Renal cortex interstitium (tissue), 11 donors: ENCODE measurements at regions not wholly inside any gene's neighbourhood (a gene's known extent, or its start where the extent isn't known, plus 50 kb on each side); places are given as distances from the start of the nearest gene placed in this dataset.
"Not testable (repeated sequence)": the region's sequence is repeated elsewhere in the genome, so short reads cannot be mapped to it uniquely, and the experiment has no call there.

Source experiments
- DNase-seq, 11 donors: peaks; one replicate each; pipeline ENCODE4 v3.0.0-alpha.2; 2013; ENCODE audit warnings: low read depth in 9 of 11, low spot score in 4 of 11; ENCODE audit errors: extremely low read depth in 1 of 11

DNA sequence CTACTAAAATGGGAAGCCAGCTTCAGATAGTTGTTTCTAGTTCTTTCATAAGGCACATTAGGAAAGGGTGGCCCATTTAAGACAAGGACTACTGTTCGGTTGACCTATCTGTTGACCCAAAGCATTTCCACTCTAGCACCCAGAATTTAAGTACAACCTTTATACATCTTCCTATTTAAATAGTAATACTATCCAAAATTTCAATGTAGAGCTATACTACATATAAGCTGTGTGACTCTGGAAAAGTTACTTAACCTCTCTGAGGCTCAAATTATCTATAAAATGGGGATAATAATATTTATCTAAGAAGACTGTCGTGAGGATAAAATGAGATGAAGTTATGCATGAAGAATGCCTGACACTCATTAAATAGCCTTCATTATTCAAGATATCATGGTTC is 82.0 kb upstream of the TMEM164 start:
- no peak for DNase-seq

DNA sequence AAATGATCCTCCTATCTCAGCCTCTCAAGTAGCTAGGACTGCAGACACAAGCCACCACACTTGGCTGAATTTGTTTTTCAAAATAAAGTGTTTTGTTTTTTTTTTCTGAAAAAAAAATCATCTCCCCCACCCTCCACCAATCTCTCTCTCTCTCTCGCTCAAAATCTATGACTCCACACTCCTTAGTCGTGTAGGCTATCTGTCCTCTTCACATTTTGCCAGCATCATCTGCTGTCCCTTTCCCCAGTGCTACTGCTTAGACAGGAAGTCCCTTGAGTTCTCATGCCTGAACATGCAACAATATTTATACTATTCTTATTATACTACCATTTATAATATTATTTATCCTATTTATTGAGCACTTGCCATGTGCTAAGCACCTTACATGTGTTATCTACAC is 80.7 kb upstream of the TMEM164 start:
- DNase-seq = no peak

DNA sequence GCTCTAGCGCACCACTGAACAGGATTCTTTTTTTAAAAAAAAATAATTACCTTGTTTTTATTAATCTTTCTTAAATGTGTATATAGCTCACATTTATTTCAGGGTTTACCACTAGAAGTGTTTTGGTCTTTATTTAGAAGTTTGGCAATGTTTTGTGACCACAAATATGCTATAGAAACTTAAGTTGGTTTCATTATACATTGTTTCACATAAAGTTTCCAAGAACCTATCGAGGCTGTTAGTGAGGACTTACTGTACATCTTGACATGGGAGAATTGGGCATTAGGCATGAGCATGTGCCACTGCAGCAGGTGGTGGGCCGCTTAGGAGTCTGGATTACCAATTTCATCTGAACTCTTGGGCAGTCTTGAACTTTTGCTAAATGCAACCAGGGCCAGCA is 77.9 kb upstream of the TMEM164 start:
- DNase-seq = not testable (repeated sequence)

DNA sequence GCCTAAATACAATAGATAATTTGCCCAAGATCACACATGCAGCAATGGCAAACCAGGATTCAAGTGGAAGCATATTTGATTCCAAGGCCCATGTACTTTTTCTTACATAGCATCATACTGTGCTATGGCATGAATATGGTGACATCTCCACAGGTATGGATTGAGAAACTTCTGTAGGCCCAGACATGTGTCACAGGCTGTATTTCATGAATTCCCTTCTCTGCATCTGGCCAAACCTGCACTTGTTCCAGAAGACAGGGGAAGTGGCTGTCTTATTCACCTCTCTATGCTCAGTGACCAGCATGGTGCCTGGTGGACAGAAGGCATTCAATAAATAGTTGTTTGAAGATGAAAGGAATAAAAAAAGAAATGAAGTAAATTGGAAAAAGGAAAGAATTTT is 77.3 kb upstream of the TMEM164 start:
- no peak for DNase-seq

DNA sequence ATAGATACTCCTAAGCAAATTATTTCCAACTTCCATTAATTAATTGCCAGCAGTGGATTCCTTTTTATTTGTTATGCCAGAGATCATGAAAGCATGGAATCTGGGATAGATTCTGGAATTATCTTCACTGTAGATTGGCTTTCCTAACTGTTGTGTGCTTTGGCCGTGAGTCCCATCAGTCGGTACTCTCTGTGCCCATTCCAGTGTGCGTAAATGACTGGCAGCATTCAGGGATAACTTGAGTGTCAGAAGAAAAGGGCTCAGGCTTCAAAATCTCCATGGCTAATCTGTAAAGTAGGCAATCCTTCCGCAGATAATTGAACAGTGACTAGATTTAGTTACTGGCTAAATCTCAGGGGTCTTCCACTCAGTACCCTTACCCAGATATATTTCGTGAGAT is 76.8 kb upstream of the TMEM164 start:
- DNase-seq = no peak

DNA sequence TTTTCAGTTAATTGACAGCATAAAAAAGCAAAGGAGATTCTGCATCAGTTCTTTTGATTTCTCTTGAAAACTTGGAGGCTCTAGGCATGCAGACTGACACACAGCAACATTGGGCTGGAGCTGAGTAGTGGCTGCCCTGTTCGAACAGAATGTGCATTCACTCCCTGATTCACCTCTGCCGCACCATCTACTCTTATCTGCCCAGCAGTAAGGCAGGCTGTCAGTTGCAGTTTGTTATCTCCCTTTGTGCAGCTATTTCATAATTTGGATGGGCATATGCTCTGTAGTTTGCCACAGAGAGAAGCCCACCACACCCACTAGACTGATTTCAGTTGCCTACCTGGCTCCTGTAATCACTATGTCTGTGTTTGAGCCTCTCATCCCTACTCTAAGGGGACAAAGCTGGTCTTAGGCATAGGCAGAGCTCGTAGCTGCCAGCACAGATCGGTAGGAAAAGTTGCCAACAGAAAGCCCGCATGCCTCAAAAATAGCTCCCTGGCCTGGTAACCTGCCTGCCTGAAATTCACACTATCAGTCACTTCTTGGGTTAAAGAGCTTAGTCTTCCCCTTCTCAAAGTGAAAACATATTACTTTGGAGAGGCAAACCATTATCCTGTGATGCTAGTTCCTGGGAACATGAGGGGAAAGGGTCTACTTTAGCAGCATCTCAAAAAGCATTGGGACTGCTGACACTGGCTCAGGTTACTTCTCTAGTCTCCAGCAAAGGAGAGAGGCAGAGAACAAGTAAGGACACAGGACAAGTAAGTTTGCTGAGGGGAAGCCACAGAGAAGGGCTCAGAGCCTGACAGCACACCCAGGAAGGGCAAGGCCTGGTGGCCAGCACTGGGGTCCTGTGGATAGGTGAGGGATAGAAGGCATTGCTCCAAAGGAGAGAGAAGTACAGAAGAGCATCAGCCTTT is 75.9 kb upstream of the TMEM164 start:
- DNase-seq = no peak

DNA sequence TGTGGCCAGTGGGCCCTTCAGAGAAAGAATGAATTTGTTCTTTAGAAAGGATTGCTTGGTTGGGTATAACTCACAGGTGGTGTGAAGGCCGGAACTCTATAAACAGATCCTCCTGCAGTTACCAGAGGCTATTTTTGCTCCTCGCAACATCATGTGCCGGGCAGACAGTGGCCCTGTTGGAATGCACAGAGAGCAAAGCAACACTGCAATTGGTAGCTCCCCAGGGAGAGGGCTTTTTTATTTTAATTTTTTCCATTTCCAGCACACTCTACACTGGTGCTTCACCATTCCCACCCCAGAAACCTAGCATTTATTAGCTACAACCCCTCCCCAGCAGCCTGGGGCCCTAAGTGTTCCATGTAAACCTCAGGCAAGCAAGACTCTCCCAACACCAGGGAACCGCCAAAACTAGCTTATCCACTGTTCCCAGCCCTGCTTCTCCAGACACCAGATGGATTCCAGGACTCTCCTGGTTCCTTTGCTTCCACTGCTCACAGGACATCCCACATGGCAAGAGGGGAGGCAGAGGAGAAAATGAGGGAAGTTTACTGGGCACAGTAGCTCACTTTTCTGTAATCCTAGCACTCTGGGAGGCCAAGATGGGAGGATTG is 75.1 kb upstream of the TMEM164 start:
- no peak for DNase-seq

DNA sequence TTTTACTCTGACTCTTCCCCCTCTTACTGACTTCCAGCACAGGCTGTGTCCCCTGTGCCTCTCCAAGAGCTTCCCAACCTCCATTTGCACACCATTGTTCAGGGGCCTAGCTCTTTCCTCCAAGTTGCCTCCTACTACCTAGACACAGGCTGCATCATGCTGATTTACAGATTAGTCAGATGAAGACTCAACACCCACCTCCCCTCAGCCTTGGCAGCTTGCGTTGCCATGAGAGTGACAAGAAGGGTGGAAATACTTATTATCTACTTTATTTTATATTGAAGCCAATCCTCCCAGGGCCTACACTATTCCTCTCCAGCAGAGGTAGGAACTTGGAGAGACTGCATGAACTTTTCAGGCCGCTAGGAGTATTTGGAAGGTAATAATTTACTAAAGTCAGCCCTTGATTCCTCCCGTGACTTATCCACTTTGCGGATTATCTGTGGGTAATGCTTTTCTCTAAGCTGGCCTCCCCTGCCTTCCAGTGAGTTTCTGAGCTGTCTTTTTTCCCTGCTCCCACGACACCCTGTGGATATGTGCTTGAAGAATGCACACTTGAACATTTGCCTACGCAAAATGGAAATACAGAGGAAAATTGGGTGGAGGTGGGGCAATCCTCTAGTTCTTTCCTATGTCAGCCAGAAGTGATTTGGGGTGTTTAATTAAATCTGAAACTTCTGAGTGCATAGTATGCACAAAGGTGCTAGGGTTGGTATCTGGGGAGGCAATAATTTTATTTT is 74.1 kb upstream of the TMEM164 start:
- no peak for DNase-seq

DNA sequence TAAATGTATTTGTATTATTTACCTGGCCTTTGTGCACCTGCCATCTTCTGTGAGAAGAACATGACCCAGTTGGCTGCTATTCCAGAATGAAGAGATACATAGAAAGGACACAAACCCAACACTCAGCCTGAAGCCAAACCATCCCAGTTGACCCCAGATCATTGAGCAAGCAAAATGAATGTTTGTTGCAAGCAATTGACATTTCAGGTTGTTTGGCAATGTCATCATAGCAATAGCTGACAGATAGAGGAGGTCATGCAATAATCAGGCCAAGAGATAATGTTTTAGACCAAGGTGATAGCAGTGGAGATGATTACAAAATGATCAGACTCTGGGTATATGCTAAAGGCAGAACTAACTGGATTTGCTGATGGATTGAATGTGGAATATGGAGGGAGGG is 71.2 kb upstream of the TMEM164 start:
- DNase-seq = no peak

DNA sequence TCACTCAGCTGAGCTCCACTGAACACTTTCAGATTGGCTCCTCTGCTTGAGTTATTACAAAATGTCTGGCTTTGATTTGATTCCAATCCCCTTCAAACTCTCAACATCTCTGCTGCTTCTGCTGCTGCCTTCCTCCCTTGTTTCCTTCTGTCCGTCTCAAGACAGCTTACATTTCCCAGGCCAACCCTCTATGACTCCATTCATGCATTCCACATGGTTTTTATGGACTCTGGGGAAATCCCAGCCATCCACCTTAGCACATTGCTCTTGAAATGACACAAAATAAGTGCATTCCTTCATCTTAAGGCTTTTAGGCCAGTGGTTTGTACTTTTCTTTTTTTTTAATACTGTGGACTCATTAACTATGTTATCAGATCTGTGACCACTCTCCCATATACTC is 68.5 kb upstream of the TMEM164 start:
- no peak for DNase-seq

DNA sequence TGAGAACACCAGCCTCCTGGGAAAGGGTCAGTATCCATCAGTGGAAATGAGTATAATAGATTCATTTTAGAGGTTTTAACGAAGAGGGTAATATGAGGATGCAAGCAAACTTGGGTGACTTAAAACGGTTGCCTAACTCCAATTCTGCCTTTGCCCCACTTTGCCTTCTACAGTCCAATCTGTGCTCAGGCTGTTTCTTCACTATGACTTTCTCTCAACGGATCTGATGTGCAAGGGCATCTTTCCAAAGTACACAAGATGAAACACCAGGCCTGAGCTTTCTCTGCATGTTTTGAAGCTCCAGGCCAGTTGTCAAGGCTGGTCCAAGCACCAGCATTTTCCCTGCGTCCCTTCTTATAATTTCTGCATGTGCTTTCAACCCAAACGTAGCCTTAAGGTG is 68.0 kb upstream of the TMEM164 start:
- no peak for DNase-seq

DNA sequence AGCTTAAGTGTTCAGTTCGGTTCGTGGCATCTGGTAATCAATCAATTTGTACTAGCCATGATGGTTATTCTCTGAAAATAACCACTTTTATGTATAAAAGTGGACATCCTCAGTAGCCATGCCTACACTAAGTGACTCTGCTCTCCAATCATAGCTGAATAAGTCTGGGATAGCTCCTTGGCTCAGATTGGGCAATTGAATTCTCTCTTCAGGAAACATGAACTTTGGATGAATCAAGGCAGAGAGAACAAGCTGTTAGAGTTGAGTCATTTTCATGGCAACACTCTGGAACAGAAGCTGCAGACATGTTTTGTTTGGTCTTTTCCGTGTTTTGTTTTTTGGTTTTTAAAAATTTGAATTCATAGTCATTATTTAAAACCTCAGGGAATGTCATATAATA is 66.8 kb upstream of the TMEM164 start:
- DNase-seq = no peak

DNA sequence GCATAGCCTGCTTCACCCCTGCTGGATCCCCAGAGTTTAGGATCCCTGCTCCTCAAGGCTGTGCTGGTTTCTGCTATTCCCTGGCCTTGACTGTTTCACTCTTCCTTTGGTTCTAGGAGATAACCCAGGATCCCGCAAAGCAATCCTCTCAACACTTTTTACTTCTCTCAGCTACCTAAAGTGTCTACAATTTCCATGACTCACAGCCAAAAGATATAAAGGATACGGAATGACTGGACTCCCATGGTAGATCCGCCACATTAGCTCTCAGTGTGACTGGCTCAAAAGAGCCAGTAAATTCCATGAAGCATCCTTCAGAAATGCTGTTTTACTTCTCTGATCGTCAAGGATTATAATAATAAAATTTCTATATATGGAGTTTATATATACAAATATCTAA is 66.3 kb upstream of the TMEM164 start:
- DNase-seq = no peak

DNA sequence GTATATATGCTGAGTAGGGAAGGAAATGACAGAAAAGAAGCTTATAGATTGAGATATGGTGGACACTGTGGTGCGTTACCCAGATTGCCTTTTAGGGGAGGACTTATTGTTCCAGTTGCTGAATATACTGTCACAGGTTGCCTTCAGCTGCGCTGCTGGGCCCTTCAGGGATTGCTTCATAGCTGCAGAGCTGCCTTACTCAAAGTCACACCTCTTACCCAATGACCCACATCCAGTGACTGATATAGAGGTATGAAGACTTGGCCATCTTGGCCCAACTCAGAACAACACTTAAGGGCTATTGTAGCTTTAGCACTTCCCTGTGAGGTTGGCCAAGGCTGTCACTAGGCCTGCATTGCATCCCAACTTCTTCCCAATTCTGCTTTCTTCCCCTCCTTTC is 63.4 kb upstream of the TMEM164 start:
- no peak for DNase-seq

DNA sequence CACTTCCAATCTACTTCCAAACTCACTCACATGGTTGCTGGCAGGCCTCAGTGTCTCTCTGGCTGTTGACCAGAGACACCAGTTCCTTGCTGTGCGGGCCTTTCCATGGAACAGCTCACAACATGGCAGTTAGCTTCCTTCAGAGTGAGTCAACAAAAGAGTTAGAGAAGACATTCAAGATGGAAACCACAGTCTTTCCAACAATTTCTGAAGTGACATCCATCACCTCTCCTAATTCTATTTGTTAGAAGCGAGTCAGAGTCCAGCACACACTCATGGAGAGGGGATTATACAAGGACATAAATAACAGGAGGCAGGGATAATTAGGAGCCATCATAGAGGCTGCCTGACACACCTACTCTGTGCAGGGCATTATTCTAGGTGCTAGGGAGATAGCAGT is 62.5 kb upstream of the TMEM164 start:
- DNase-seq = no peak

DNA sequence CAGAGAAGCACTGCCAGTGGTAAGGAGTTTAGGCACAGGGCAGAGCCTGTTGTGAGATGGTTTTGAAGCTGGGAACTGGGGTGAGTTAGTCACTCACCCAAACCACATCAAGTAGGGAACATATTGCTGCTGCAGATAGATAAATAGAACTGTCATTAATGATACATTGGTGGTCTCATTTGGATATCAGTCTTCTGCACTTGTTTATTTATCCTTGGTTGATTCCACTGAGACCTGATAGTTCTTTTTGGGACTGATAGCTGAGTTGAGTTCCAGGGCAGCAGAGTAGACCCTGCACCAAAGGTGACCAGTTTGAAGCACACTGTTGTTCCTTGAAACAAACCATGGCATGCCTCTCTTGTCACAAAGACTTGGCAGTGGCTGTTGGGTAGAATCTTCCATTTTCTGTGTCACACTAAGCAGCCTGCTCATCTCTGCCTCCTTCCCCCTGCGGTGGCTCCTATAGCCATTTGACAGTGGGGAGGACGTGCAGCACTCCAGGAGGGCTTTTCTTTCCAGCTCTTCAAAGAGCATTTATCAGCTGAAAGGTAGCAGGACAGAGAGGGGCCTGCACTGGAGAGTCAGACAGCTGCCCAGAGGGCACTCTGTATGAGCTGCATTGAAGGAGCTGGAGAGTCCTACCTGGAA is 59.7 kb upstream of the TMEM164 start:
- no peak for DNase-seq

DNA sequence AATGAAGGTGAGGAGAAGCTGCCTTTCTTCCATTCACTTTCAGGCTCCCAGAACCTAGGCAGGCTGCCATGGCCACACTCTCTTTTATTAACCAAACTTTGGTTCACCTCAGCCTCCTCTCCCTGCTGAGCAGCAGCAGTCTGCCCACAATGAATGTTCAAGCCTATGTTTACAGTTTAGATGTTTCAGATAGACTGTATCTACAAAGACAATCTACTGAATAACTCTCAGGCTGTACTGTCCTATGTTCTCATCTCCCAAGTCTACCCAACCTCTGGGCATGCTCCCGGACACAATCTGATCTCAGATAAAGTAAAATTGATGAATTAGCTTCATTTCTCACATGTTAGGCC is 59.2 kb upstream of the TMEM164 start:
- no peak for DNase-seq

DNA sequence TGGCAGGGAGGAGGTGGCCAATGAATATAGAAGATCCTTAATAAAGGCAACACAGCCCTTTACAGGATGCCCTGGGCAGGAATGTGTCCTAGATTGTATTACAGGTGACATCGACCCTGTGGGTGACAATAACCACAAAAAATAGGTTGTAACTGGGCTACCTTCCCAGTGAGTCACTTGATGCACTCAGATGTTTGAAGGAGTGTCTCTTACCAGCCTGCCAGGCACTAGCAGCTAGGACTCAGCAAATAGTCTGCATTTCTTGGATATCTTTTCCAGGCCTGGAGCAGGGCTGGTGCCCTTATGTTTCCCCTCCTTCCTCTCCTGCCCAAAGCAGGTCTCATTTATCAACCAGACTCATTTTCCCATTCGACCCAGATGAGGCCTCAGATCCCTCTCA is 50.9 kb upstream of the TMEM164 start:
- no peak for DNase-seq

DNA sequence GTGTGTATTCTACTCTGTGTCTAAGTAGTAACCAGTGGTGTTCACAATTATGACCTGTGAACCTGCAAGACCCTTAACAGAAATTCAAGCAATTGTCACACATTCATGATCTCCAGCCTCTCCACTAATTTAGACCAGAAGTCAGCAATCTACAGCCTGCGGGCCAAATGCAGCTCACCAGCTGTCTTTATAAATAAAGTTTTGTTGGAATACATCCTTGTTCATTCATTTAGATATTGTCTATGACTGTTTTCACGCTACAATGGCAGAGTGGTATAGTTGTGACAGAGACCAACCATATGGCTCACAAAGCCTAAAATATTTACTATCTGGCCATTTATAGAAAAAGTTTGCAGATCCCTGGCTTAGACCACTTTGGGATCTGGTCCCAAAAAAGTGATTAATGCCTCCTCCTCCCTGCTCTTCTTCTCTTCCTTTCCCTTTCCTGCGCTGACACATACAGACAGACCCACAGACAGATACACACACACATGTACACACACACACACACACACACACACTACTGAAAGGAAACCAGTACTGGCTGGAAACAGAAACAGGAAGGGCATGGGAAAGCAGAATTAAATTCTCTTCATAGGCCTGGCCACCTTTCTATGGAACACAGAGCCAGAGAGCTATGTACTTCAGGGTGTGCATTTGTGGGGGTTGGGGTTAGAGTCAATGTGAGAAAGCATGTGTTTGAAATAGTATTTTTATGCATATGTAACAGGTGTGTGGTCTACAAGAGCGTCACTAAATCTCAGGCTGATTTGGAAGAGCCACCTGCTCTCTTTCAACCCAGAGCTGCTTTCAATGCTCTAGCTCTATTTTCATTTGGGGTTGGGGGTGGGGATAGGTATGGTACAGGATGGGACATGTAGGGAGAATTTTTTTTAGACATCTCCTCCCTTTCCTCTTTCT is 49.7 kb upstream of the TMEM164 start:
- DNase-seq = no peak
